ENCODE measurements at regions not wholly inside any gene's neighbourhood (a gene's known extent, or its start where the extent isn't known, plus 50 kb on each side); places are given as distances from the start of the nearest gene placed in this dataset.

DNA sequence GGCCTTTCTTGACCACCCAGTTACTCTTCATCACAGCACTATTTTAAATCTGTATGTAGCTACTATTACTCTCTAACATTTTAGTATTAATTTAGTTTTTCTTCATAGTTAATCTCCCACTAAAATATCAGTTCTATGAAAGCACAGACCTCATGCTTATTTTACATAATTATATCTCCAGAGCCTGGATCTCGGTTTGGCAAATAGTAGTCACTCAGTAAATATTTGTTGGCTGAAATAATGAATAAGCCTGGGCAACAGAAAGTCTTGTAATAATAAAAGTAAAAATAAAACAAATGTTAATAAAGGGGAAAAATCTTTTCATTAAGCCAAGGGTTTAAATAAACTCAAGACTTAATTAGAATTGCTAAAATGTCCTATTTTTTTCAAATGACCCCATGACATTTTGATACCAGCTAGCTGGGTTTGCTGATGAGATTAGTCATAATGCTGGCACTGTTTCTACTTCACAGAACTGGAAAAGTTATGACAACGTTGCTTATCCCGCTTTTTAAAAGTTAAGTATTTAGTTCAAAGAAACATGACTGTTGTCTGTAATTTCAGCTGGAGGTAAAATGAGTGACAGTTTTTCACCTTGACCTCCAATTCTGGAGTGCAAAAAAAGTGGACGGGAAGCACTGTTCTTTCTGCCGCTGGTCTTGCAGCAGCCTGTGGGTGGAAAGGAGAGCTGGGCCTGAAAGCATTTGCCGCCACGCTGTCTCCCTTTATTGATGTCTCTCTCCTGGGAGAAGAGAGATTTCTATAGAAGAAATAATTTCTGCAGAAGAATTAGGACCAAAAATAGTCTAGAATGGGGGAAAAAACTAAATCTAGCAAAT lies 85.2 kb upstream of the SPATA13 start:
- TF ChIP-seq, protein P1, sequence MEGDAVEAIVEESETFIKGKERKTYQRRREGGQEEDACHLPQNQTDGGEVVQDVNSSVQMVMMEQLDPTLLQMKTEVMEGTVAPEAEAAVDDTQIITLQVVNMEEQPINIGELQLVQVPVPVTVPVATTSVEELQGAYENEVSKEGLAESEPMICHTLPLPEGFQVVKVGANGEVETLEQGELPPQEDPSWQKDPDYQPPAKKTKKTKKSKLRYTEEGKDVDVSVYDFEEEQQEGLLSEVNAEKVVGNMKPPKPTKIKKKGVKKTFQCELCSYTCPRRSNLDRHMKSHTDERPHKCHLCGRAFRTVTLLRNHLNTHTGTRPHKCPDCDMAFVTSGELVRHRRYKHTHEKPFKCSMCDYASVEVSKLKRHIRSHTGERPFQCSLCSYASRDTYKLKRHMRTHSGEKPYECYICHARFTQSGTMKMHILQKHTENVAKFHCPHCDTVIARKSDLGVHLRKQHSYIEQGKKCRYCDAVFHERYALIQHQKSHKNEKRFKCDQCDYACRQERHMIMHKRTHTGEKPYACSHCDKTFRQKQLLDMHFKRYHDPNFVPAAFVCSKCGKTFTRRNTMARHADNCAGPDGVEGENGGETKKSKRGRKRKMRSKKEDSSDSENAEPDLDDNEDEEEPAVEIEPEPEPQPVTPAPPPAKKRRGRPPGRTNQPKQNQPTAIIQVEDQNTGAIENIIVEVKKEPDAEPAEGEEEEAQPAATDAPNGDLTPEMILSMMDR (IDR thresholded peaks at IDR 0.05; ENCODE audit: extremely low read depth in 1 of 2, insufficient read depth in 1 of 2, low read depth in 1 of 2, low read length in 2 of 2), result no peak
- TF ChIP-seq MYC (IDR thresholded peaks at IDR 0.05; ENCODE audit: low read depth, low read length) (no peak), POLR2AphosphoS5 (IDR thresholded peaks at IDR 0.05; ENCODE audit: insufficient read depth, low read depth, low read length) (no peak), POLR2A (IDR thresholded peaks at IDR 0.05; ENCODE audit: low read depth, low read length) (no peak), GATA2 (IDR thresholded peaks at IDR 0.05; ENCODE audit: insufficient read depth, insufficient read length, low read depth, low read length) (no peak), EZH2 (IDR thresholded peaks at IDR 0.05; ENCODE audit: borderline replicate concordance, low read depth, low read length, severe bottlenecking) (no peak)
- TF ChIP-seq, protein P2, sequence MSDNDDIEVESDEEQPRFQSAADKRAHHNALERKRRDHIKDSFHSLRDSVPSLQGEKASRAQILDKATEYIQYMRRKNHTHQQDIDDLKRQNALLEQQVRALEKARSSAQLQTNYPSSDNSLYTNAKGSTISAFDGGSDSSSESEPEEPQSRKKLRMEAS (IDR thresholded peaks at IDR 0.05; ENCODE audit: insufficient read depth, insufficient read length), result no peak

Data from endothelial cell of umbilical vein (primary cell).